ENCODE measurements at regions not wholly inside any gene's neighbourhood (a gene's known extent, or its start where the extent isn't known, plus 50 kb on each side); places are given as distances from the start of the nearest gene placed in this dataset.

DNA sequence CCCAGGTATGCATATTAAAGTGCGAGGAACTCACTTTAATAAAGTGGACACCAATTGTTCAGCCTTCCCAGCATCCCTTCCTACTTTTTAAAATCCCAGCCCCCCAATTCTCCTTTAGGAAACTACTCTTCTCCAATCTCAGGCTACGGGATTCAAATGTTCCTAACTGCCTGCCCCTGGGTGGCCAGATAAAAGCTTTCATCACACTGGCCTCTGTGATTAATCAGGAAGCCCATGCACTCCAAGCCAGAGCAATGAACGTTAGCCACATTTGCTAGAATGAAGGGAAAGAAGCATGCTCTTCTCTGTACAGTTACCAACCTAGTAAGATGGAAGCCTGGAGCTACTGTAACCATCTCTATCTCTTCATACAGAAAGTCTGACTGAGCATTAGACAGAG is 250.3 kb upstream of the UBE2E2 start:
- TF ChIP-seq ELF1 (IDR thresholded peaks at IDR 0.05; ENCODE audit: borderline replicate concordance, low read depth), result no peak
- TF ChIP-seq, protein P1, sequence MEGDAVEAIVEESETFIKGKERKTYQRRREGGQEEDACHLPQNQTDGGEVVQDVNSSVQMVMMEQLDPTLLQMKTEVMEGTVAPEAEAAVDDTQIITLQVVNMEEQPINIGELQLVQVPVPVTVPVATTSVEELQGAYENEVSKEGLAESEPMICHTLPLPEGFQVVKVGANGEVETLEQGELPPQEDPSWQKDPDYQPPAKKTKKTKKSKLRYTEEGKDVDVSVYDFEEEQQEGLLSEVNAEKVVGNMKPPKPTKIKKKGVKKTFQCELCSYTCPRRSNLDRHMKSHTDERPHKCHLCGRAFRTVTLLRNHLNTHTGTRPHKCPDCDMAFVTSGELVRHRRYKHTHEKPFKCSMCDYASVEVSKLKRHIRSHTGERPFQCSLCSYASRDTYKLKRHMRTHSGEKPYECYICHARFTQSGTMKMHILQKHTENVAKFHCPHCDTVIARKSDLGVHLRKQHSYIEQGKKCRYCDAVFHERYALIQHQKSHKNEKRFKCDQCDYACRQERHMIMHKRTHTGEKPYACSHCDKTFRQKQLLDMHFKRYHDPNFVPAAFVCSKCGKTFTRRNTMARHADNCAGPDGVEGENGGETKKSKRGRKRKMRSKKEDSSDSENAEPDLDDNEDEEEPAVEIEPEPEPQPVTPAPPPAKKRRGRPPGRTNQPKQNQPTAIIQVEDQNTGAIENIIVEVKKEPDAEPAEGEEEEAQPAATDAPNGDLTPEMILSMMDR (IDR thresholded peaks at IDR 0.05 in 2 of 3, conservative IDR thresholded peaks at IDR 0.05 in 1 of 3; ENCODE audit: borderline replicate concordance in 1 of 3, insufficient read depth in 1 of 3, low read depth in 2 of 3, low read length in 2 of 3), result no peak
- no peak for TF ChIP-seq SIN3A (IDR thresholded peaks at IDR 0.05; ENCODE audit: low read depth)
- TF ChIP-seq YY1 (IDR thresholded peaks at IDR 0.05; ENCODE audit: extremely low read depth, insufficient replicate concordance, low read depth, low read length), result no peak
- TF ChIP-seq, protein P2, sequence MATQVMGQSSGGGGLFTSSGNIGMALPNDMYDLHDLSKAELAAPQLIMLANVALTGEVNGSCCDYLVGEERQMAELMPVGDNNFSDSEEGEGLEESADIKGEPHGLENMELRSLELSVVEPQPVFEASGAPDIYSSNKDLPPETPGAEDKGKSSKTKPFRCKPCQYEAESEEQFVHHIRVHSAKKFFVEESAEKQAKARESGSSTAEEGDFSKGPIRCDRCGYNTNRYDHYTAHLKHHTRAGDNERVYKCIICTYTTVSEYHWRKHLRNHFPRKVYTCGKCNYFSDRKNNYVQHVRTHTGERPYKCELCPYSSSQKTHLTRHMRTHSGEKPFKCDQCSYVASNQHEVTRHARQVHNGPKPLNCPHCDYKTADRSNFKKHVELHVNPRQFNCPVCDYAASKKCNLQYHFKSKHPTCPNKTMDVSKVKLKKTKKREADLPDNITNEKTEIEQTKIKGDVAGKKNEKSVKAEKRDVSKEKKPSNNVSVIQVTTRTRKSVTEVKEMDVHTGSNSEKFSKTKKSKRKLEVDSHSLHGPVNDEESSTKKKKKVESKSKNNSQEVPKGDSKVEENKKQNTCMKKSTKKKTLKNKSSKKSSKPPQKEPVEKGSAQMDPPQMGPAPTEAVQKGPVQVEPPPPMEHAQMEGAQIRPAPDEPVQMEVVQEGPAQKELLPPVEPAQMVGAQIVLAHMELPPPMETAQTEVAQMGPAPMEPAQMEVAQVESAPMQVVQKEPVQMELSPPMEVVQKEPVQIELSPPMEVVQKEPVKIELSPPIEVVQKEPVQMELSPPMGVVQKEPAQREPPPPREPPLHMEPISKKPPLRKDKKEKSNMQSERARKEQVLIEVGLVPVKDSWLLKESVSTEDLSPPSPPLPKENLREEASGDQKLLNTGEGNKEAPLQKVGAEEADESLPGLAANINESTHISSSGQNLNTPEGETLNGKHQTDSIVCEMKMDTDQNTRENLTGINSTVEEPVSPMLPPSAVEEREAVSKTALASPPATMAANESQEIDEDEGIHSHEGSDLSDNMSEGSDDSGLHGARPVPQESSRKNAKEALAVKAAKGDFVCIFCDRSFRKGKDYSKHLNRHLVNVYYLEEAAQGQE (IDR thresholded peaks at IDR 0.05; ENCODE audit: low read depth), result no peak
- TF ChIP-seq JUND (IDR thresholded peaks at IDR 0.05), result no peak
- TF ChIP-seq POLR2A (IDR thresholded peaks at IDR 0.05; ENCODE audit: borderline replicate concordance, extremely low read depth, insufficient read depth, insufficient read length), result no peak
- TF ChIP-seq POLR2AphosphoS5 (IDR thresholded peaks at IDR 0.05; ENCODE audit: low read depth, low read length), result no peak
- TF ChIP-seq, protein P3, sequence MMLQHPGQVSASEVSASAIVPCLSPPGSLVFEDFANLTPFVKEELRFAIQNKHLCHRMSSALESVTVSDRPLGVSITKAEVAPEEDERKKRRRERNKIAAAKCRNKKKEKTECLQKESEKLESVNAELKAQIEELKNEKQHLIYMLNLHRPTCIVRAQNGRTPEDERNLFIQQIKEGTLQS (IDR thresholded peaks at IDR 0.05), result no peak
- TF ChIP-seq SP1 (IDR thresholded peaks at IDR 0.05; ENCODE audit: low read depth), result no peak
- no peak for TF ChIP-seq MAX (IDR thresholded peaks at IDR 0.05)
- no peak for TF ChIP-seq EZH2 (IDR thresholded peaks at IDR 0.05)
- TF ChIP-seq RAD21 (IDR thresholded peaks at IDR 0.05; ENCODE audit: low read depth), result no peak
- no peak for TF ChIP-seq TCF7L2 (IDR thresholded peaks at IDR 0.05; ENCODE audit: borderline replicate concordance, extremely low read depth, insufficient read depth, insufficient read length)
